ENCODE measurements at regions not wholly inside any gene's neighbourhood (a gene's known extent, or its start where the extent isn't known, plus 50 kb on each side); places are given as distances from the start of the nearest gene placed in this dataset.

- no peak for DNase-seq (ENCODE audit: low read depth in 2 of 2)
Observed at GRCh38 chr12:91361864-91362263, 179.2 kb upstream of the DCN start.

GRCh38 chr12:91357381-91357780 is 174.8 kb upstream of the DCN start:
- DNase-seq (ENCODE audit: low read depth in 2 of 2) = no peak

- no peak for DNase-seq (ENCODE audit: low read depth in 2 of 2)
Observed at GRCh38 chr12:91356405-91356804, 173.8 kb upstream of the DCN start.

GRCh38 chr12:91355150-91356006 is 172.8 kb upstream of the DCN start:
- peak; percentile 16 to 17 for DNase-seq (ENCODE audit: low read depth in 2 of 2)

GRCh38 chr12:91353266-91353665 is 170.6 kb upstream of the DCN start:
- no peak for DNase-seq (ENCODE audit: low read depth in 2 of 2)

GRCh38 chr12:91349476-91349875 is 166.9 kb upstream of the DCN start:
- DNase-seq (ENCODE audit: low read depth in 2 of 2) = no peak

- no peak for DNase-seq (ENCODE audit: low read depth in 2 of 2)
Observed at GRCh38 chr12:91347481-91348214, 165.0 kb upstream of the DCN start.

GRCh38 chr12:91346827-91347226 is 164.2 kb upstream of the DCN start:
- DNase-seq (ENCODE audit: low read depth in 2 of 2) = no peak

GRCh38 chr12:91344408-91344807 is 161.8 kb upstream of the DCN start:
- no peak for DNase-seq (ENCODE audit: low read depth in 2 of 2)

- no peak for DNase-seq (ENCODE audit: low read depth in 2 of 2)
Observed at GRCh38 chr12:91343010-91343409, 160.4 kb upstream of the DCN start.

GRCh38 chr12:91339106-91339505 is 156.5 kb upstream of the DCN start:
- no peak for DNase-seq (ENCODE audit: low read depth in 2 of 2)

GRCh38 chr12:91335699-91336098 is 153.1 kb upstream of the DCN start:
- DNase-seq (ENCODE audit: low read depth in 2 of 2) = no peak

- no peak for DNase-seq (ENCODE audit: low read depth in 2 of 2)
Observed at GRCh38 chr12:91333966-91334365, 151.3 kb upstream of the DCN start.

- no peak for DNase-seq (ENCODE audit: low read depth in 2 of 2)
Observed at GRCh38 chr12:91332302-91332701, 149.7 kb upstream of the DCN start.

- DNase-seq (ENCODE audit: low read depth in 2 of 2) = no peak
Observed at GRCh38 chr12:91331371-91331770, 148.8 kb upstream of the DCN start.

GRCh38 chr12:91328451-91328850 is 145.8 kb upstream of the DCN start:
- DNase-seq (ENCODE audit: low read depth in 2 of 2) = no peak

GRCh38 chr12:91327889-91328288 is 145.3 kb upstream of the DCN start:
- DNase-seq (ENCODE audit: low read depth in 2 of 2) = no peak

- DNase-seq (ENCODE audit: low read depth in 2 of 2) = no peak
Observed at GRCh38 chr12:91327131-91327530, 144.5 kb upstream of the DCN start.

- peak; percentile 6 to 7 for DNase-seq (ENCODE audit: low read depth in 2 of 2)
Observed at GRCh38 chr12:91326058-91327027, 143.7 kb upstream of the DCN start.

- no peak for DNase-seq (ENCODE audit: low read depth in 2 of 2)
Observed at GRCh38 chr12:91320999-91321398, 138.4 kb upstream of the DCN start.

- no peak for DNase-seq (ENCODE audit: low read depth in 2 of 2)
Observed at GRCh38 chr12:91319071-91319760, 136.6 kb upstream of the DCN start.

Measured in stimulated activated CD4-positive, alpha-beta T cell treated with anti-CD3 and anti-CD28 coated beads, Interleukin-4, amount 100 ng/mL, for 48 hours (primary cell).